ENCODE measurements at regions not wholly inside any gene's neighbourhood (a gene's known extent, or its start where the extent isn't known, plus 50 kb on each side); places are given as distances from the start of the nearest gene placed in this dataset.
"Not testable (repeated sequence)": the region's sequence is repeated elsewhere in the genome, so short reads cannot be mapped to it uniquely, and the experiment has no call there.

GRCh38 chr1:56097713-56098112, 481.6 kb downstream of the PLPP3 start:
- Histone ChIP-seq H3K4me3 (no peak overlapping the region), H3K9me3 (no peaks in the 10 kb centered on the region), H3K36me3 (no peaks in the 10 kb centered on the region), H3K27ac (no peak overlapping the region), H3K4me1 (ENCODE audit: insufficient read depth) (no peaks in the 10 kb centered on the region), H3K27me3 (no peaks in the 10 kb centered on the region)
- intact Hi-C loops (cut with DNase I): no loop called here
- TF ChIP-seq POLR2A (IDR thresholded peaks at IDR 0.05) (no peak), CTCF (IDR thresholded peaks at IDR 0.05) (no peak), EP300 (IDR thresholded peaks at IDR 0.05) (no peak)
- DNase-seq: no peak
- WGBS, 3 donors: 92 to 97% (median 92%) methylated on average over 2 of the region's 2 CpGs

DNA sequence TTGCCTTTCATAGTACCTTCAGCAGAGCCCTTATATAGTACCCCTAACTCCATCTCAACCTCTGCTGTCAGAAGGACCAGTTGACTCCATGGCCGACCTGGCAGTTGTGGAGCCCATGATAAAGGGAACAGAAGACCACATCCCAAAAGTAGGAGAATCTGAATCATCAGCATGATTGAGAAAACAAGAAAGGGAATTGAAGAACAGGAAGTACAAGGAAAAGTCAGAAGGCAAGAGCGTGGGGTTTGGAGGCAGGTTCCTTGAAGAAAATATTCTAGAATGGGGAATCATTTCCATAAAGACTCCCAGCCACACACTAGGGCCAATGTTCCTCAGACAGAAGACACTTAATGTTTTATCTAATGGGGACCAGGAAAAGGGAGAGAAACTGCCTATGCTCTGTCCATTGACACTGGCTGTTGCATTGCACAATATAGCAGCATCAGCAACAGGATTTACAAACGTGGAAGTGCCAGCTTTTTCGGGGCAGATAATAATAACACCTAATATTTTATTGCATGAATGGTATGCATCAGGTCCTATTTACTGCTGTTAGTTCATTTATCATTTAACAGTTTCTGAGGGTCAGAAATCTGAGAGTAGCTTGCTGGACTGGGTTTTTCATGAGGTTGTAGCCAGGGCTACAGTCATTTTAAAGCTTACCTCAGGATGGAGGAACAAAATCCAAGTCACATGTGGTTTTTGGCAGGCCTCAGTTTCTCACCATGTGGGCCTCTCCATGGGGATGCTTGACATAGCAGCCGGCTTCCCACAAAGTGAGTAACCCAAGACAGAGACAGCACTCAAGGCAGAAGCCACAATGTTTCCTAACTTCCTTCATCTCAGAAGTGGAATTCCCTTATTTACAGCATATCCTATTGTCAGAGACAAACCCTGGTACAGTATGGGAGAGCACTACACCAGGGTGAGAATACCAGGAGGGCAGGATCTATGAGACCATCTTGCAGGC, 483.4 kb downstream of the PLPP3 start:
- Histone ChIP-seq H3K9me3 (no peaks in the 10 kb centered on the region), H3K4me1 (ENCODE audit: insufficient read depth) (no peaks in the 10 kb centered on the region), H3K36me3 (no peaks in the 10 kb centered on the region), H3K27ac (no peak overlapping the region), H3K4me3 (no peak overlapping the region), H3K27me3 (no peaks in the 10 kb centered on the region)
- WGBS, 3 donors: 71 to 81% (median 77%) methylated on average over 5 of the region's 5 CpGs
- intact Hi-C loops (cut with DNase I): no loop called here
- no peak for TF ChIP-seq POLR2A (IDR thresholded peaks at IDR 0.05)
- TF ChIP-seq CTCF (IDR thresholded peaks at IDR 0.05): no peak
- TF ChIP-seq EP300 (IDR thresholded peaks at IDR 0.05): no peak
- DNase-seq: no peak

GRCh38 chr1:56094168-56094567, 485.2 kb downstream of the PLPP3 start:
- Histone ChIP-seq H3K4me3 (no peak overlapping the region), H3K4me1 (ENCODE audit: insufficient read depth) (no peaks in the 10 kb centered on the region), H3K36me3 (no peaks in the 10 kb centered on the region), H3K27ac (no peak overlapping the region), H3K27me3 (no peaks in the 10 kb centered on the region), H3K9me3 (no peaks in the 10 kb centered on the region)
- TF ChIP-seq EP300 (IDR thresholded peaks at IDR 0.05) (no peak), POLR2A (IDR thresholded peaks at IDR 0.05) (no peak)
- 55 to 62% (median 60%) methylated on average over 3 of the region's 3 CpGs for WGBS, 3 donors
- no peak for DNase-seq
- intact Hi-C loops (cut with DNase I): no loop called here

GRCh38 chr1:56092684-56093570, 486.4 kb downstream of the PLPP3 start:
- Histone ChIP-seq H3K27me3 (no peaks in the 10 kb centered on the region), H3K36me3 (no peaks in the 10 kb centered on the region), H3K9me3 (no peaks in the 10 kb centered on the region), H3K27ac (no peak overlapping the region), H3K4me1 (ENCODE audit: insufficient read depth) (no peaks in the 10 kb centered on the region), H3K4me3 (no peak overlapping the region)
- WGBS, 3 donors: 71 to 82% (median 78%) methylated on average over 1 to 2 of the region's 2 CpGs
- TF ChIP-seq CTCF (IDR thresholded peaks at IDR 0.05) (no peak), EP300 (IDR thresholded peaks at IDR 0.05) (no peak), POLR2A (IDR thresholded peaks at IDR 0.05) (no peak)
- intact Hi-C loops (cut with DNase I): no loop called here
- DNase-seq: no peak

- H3K9me3 ChIP-seq; H3K4me3 ChIP-seq; DNase-seq; H3K4me1 ChIP-seq (ENCODE audit: insufficient read depth); H3K27ac ChIP-seq; intact Hi-C loops (cut with DNase I); H3K27me3 ChIP-seq; H3K36me3 ChIP-seq: not testable (repeated sequence)
- 86 to 91% (median 89%) methylated on average over 17 of the region's 17 CpGs for WGBS, 3 donors
Observed at GRCh38 chr1:56089826-56090225, 489.5 kb downstream of the PLPP3 start.

Data from ovary (tissue), 7 donors.